ENCODE measurements at regions not wholly inside any gene's neighbourhood (a gene's known extent, or its start where the extent isn't known, plus 50 kb on each side); places are given as distances from the start of the nearest gene placed in this dataset.

DNA sequence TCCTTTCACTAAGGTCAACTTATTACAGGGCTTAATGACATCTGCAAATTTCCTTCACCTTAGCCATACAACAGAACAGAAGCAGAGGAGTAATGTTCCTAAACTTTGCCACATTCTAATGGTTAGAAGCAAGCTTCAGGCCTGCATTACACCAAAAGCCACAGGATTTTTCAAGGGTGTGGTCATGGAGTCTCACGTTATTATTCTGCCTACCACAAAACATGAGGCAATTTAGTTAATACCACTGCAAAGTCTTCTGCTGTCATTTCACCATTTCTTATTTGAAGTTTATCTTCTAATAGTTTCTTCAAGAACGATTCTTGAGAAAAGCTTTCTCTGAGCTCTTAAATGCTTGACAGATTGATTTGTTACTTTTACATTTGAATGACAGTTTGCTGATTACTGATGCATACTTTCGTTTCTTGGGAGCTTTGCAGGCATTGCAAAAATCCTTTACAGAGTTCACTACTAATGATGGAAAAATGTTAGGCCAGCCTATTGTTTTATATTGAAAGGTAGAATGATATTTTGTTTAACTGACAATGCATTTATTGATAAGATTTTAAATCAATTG, 1257.1 kb downstream of the NSUN3 start:
- TF ChIP-seq CTCF (IDR thresholded peaks at IDR 0.05; ENCODE audit: low read depth, low read length): no peak
- TF ChIP-seq POLR2A (IDR thresholded peaks at IDR 0.05; ENCODE audit: extremely low read depth, insufficient read length): no peak
- TF ChIP-seq MAX (IDR thresholded peaks at IDR 0.05; ENCODE audit: low read depth, low read length): no peak
